Activated T-helper 17 cell treated with anti-CD3 and anti-CD28 coated beads, Interleukin-2, amount 50 U/mL, for 72 hours (primary cell): ENCODE measurements at regions not wholly inside any gene's neighbourhood (a gene's known extent, or its start where the extent isn't known, plus 50 kb on each side); places are given as distances from the start of the nearest gene placed in this dataset.

Experiments used
- ATAC-seq: fragments of 150-1000 bp; cut with Tn5 transposase; replicated peaks from 2 replicates; pipeline ENCODE4 v1.10.0; 2021; ENCODE audit warnings: mild to moderate bottlenecking, moderate library complexity
- H3K27ac Mint-ChIP-seq: one replicate; pipeline ENCODE4 v1.8.0; 2022; ENCODE audit warnings: mixed read lengths
- H3K27me3 Mint-ChIP-seq: one replicate; pipeline ENCODE4 v1.8.0; 2022; ENCODE audit warnings: mixed read lengths
- H3K36me3 Mint-ChIP-seq: one replicate; pipeline ENCODE4 v1.8.0; 2022; ENCODE audit warnings: low read depth, mild to moderate bottlenecking, mixed read lengths
- H3K4me1 Mint-ChIP-seq: one replicate; pipeline ENCODE4 v1.8.0; 2022; ENCODE audit warnings: mixed read lengths
- H3K4me3 Mint-ChIP-seq: one replicate; pipeline ENCODE4 v1.8.0; 2022; ENCODE audit warnings: mild to moderate bottlenecking, mixed read lengths
- H3K9me3 Mint-ChIP-seq: one replicate; pipeline ENCODE4 v1.8.0; 2022; ENCODE audit warnings: mixed read lengths

DNA sequence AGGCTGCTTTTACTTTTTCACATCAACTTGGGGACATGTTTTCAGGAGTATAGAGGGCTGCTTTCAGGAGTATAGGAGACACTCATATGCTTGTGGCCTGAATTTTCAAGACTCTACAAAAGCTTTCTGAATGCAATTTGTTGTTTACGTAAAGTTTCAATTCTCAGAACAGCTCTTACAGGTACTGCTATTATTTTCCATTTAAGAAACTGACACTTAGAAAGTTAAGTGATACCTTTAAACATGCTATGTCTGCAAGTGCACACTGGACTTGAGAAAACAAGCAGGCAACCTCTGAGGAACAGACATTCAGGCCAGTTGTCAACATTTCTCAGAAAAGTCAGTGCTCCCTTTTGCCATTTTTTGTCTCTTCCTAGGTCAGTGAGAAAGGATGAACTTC lies 70.0 kb upstream of the PHYHIPL start:
- Mint-ChIP-seq H3K36me3 (no peaks in the 10 kb centered on the region), H3K4me1 (no peaks in the 10 kb centered on the region), H3K4me3 (no peak overlapping the region), H3K27me3 (no peaks in the 10 kb centered on the region), H3K27ac (no peak overlapping the region), H3K9me3 (peaks cover 5% of the 10 kb centered on the region)
- ATAC-seq: no peak

DNA sequence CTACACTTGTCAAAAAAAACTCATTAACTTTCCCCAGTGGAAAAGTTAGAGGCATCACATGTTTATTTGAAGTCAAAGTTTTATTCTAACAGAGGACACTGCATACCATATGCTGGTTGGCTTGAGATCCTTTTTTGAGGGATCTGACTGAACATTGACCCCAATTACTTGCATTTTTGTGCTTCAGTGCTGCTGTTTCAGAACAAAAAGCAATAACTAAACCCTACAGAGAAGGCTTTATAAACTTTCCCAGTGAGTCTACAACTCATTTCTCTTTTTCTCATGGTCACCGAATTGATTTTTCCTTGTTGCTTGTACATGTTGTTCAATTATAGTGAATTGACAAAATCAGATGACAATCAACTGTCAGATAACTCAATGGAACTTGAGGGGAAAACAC lies 69.3 kb upstream of the PHYHIPL start:
- no peak for ATAC-seq
- Mint-ChIP-seq H3K4me1 (no peaks in the 10 kb centered on the region), H3K27me3 (no peaks in the 10 kb centered on the region), H3K27ac (no peak overlapping the region), H3K4me3 (no peak overlapping the region), H3K36me3 (no peaks in the 10 kb centered on the region), H3K9me3 (peaks cover 5% of the 10 kb centered on the region)

GRCh38 chr10:59108296-59108870 lies 68.1 kb upstream of the PHYHIPL start:
- no peak for ATAC-seq
- no peak overlapping the region for H3K27ac Mint-ChIP-seq
- no peaks in the 10 kb centered on the region for H3K27me3 Mint-ChIP-seq
- no peak overlapping the region for H3K4me3 Mint-ChIP-seq
- H3K9me3 Mint-ChIP-seq: peaks cover 5% of the 10 kb centered on the region
- H3K4me1 Mint-ChIP-seq: no peaks in the 10 kb centered on the region
- H3K36me3 Mint-ChIP-seq: no peaks in the 10 kb centered on the region

DNA sequence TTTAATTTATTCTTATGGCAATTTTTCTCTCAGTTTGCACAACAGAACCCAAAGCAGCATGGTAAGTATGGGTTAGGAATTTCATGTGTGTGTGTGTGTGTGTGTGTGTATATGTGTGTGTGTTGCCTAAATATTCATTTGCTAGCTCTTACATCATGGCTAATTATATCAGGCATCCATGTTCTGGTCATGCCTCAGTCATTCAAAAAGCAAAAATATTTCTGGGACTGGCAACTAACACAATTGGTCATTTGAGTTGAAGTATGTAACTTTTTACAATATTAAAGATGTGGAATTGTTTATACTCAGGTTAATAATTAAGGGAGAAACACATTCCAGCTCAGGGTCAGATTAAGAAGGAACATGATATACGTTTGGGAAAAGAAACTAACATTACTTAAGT lies 67.6 kb upstream of the PHYHIPL start:
- Mint-ChIP-seq H3K9me3 (peaks cover 5% of the 10 kb centered on the region), H3K27me3 (no peaks in the 10 kb centered on the region), H3K27ac (no peak overlapping the region), H3K4me3 (no peak overlapping the region), H3K36me3 (no peaks in the 10 kb centered on the region), H3K4me1 (no peaks in the 10 kb centered on the region)
- no peak for ATAC-seq

GRCh38 chr10:59109826-59110225 lies 66.6 kb upstream of the PHYHIPL start:
- H3K4me1 Mint-ChIP-seq: no peaks in the 10 kb centered on the region
- no peak overlapping the region for H3K4me3 Mint-ChIP-seq
- H3K27me3 Mint-ChIP-seq: no peaks in the 10 kb centered on the region
- H3K27ac Mint-ChIP-seq: no peak overlapping the region
- H3K36me3 Mint-ChIP-seq: no peaks in the 10 kb centered on the region
- ATAC-seq: no peak
- H3K9me3 Mint-ChIP-seq: no peaks in the 10 kb centered on the region

DNA sequence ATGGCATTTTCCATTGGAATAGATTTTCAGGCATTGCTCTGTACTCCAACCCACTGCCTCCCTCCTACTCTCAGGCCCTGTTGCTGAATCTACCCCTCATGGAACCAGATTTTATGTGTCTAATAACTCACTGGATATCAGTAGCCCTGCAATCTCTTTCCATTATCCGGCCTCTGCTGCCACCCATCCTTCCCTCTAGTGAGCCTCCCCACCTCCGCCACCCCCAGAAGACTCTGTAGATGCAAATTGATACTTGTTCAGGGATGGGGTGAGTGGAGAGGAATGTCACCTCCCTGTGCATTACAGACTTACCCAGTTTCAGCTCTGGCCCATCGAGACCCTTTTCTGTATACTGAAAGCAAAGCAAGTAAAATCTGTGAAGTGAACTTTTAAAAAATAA lies 52.3 kb upstream of the PHYHIPL start:
- no peaks in the 10 kb centered on the region for H3K36me3 Mint-ChIP-seq
- H3K27ac Mint-ChIP-seq: no peak overlapping the region
- H3K27me3 Mint-ChIP-seq: no peaks in the 10 kb centered on the region
- ATAC-seq: no peak
- peaks cover 5% of the 10 kb centered on the region for H3K9me3 Mint-ChIP-seq
- no peaks in the 10 kb centered on the region for H3K4me1 Mint-ChIP-seq
- H3K4me3 Mint-ChIP-seq: no peak overlapping the region

- Mint-ChIP-seq H3K27me3 (no peaks in the 10 kb centered on the region), H3K9me3 (peaks cover 5% of the 10 kb centered on the region), H3K4me3 (no peak overlapping the region), H3K36me3 (no peaks in the 10 kb centered on the region), H3K4me1 (no peaks in the 10 kb centered on the region), H3K27ac (no peak overlapping the region)
- no peak for ATAC-seq
These were observed 50.8 kb upstream of the PHYHIPL start for GRCh38 chr10:59125666-59126065.

- ATAC-seq: no peak
- H3K9me3 Mint-ChIP-seq: peaks cover 5% of the 10 kb centered on the region
- no peaks in the 10 kb centered on the region for H3K27me3 Mint-ChIP-seq
- no peaks in the 10 kb centered on the region for H3K4me1 Mint-ChIP-seq
- H3K4me3 Mint-ChIP-seq: no peak overlapping the region
- H3K27ac Mint-ChIP-seq: no peak overlapping the region
- H3K36me3 Mint-ChIP-seq: no peaks in the 10 kb centered on the region
These were observed 50.2 kb upstream of the PHYHIPL start for GRCh38 chr10:59126261-59126660.
